GM12878 (cell line): ENCODE measurements at regions not wholly inside any gene's neighbourhood (a gene's known extent, or its start where the extent isn't known, plus 50 kb on each side); places are given as distances from the start of the nearest gene placed in this dataset.

ENCODE experiments used
- CEBPB ChIP-seq, 2 experiments: fragments of 150-350 bp in 1 of 2; IDR thresholded peaks; 2 replicates each; pipeline ENCODE4 v1.6.1; 2012 to 2014; ENCODE audit warnings: low read depth in 2 of 2, low read length in 2 of 2, borderline replicate concordance in 1 of 2, inconsistent platforms in 1 of 2
- EGR1 ChIP-seq, 2 experiments: IDR thresholded peaks; 1 replicate in 1 of 2; 2 replicates in 1 of 2; pipeline ENCODE4 v1.6.1; 2011 to 2012; ENCODE audit warnings: low read depth in 2 of 2, low read length in 2 of 2, borderline replicate concordance in 1 of 2, mild to moderate bottlenecking in 1 of 2, moderate library complexity in 1 of 2
- HDGF ChIP-seq: fragments of 450-650 bp; IDR thresholded peaks from 2 replicates; pipeline ENCODE4 v1.6.1; 2016; ENCODE audit warnings: antibody characterized with exemption
- POLR2A ChIP-seq: IDR thresholded peaks from 2 replicates; pipeline ENCODE4 v1.6.1; 2011; ENCODE audit warnings: low read depth, mild to moderate bottlenecking, low read length
- POLR2AphosphoS5 ChIP-seq: IDR thresholded peaks from 2 replicates; pipeline ENCODE4 v1.6.1; 2011; ENCODE audit warnings: mild to moderate bottlenecking, low read length, inconsistent platforms
- POU2F2 ChIP-seq: IDR thresholded peaks from 3 replicates; pipeline ENCODE4 v1.6.1; 2011; ENCODE audit warnings: low read depth, mild to moderate bottlenecking, low read length, borderline replicate concordance
- TF ChIP-seq, protein P1 (sequence below), 3 experiments: IDR thresholded peaks in 2 of 3; conservative IDR thresholded peaks in 1 of 3; 2 replicates each; pipeline ENCODE4 v1.5.1; 2011; ENCODE audit warnings: low read depth in 3 of 3, low read length in 3 of 3, mild to moderate bottlenecking in 3 of 3, control low read depth in 2 of 3, moderate library complexity in 2 of 3, inconsistent platforms in 1 of 3, mixed read lengths in 1 of 3; ENCODE audit not compliant: control insufficient read depth in 2 of 3, insufficient read depth in 1 of 3; ENCODE audit errors: extremely low read depth in 1 of 3
- TF ChIP-seq, protein P2 (sequence below): IDR thresholded peaks from 2 replicates; pipeline ENCODE4 v1.6.1; 2012; ENCODE audit warnings: low read length, inconsistent platforms
- TF ChIP-seq, protein P3 (sequence below): IDR thresholded peaks from 2 replicates; pipeline ENCODE4 v1.6.1; 2012; ENCODE audit warnings: low read depth, low read length, improper control_type of control experiment
- TF ChIP-seq, protein P4 (sequence below): IDR thresholded peaks from 2 replicates; pipeline ENCODE4 v1.6.1; 2011; ENCODE audit warnings: low read depth, mild to moderate bottlenecking, low read length, moderate library complexity, borderline replicate concordance; ENCODE audit errors: extremely low read depth

DNA sequence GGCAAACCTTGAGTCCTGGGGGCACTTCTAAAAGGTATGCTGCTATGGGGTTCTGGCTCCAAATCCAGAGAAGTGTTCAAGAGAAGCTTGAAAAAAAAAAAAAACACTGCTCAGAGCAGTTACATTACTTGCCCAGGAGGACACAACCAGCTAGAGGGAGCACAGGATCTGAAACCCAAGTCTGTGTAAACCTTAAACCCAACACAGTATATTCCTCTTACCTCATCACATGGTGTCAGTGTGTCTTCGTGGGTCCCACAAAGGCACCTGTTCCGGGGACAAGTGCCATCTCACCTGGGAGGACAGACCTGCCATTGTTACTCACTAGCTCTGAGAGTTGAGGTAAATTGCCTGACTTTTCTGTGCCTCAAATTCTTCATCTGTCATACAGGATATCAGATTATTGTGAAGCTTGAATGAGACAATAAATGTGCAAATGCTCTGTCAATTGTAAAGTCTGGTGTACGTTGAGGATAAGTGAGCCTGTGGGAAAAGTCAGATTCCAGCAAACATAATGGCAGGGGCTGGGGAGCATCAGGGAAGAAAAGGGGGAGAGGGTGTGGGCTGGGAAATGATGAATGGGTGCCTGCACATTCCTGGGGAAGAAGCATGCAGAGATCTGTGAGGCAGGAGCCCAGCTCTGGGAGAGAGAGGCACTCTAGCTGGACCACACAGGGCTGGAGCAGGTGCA lies 170.4 kb upstream of the ZC3H12A start:
- TF ChIP-seq, protein P1, sequence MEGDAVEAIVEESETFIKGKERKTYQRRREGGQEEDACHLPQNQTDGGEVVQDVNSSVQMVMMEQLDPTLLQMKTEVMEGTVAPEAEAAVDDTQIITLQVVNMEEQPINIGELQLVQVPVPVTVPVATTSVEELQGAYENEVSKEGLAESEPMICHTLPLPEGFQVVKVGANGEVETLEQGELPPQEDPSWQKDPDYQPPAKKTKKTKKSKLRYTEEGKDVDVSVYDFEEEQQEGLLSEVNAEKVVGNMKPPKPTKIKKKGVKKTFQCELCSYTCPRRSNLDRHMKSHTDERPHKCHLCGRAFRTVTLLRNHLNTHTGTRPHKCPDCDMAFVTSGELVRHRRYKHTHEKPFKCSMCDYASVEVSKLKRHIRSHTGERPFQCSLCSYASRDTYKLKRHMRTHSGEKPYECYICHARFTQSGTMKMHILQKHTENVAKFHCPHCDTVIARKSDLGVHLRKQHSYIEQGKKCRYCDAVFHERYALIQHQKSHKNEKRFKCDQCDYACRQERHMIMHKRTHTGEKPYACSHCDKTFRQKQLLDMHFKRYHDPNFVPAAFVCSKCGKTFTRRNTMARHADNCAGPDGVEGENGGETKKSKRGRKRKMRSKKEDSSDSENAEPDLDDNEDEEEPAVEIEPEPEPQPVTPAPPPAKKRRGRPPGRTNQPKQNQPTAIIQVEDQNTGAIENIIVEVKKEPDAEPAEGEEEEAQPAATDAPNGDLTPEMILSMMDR (IDR thresholded peaks at IDR 0.05 in 2 of 3, conservative IDR thresholded peaks at IDR 0.05 in 1 of 3; ENCODE audit: control insufficient read depth in 2 of 3, extremely low read depth in 1 of 3, insufficient read depth in 1 of 3, low read depth in 3 of 3, low read length in 3 of 3) = no peak
- TF ChIP-seq CEBPB (IDR thresholded peaks at IDR 0.05; ENCODE audit: borderline replicate concordance in 1 of 2, low read depth in 2 of 2, low read length in 2 of 2) (no peak), HDGF (no peak), EGR1 (IDR thresholded peaks at IDR 0.05; ENCODE audit: borderline replicate concordance in 1 of 2, low read depth in 2 of 2, low read length in 2 of 2) (no peak), POU2F2 (no peak), POLR2A (no peak), POLR2AphosphoS5 (no peak)
- TF ChIP-seq, protein P2, sequence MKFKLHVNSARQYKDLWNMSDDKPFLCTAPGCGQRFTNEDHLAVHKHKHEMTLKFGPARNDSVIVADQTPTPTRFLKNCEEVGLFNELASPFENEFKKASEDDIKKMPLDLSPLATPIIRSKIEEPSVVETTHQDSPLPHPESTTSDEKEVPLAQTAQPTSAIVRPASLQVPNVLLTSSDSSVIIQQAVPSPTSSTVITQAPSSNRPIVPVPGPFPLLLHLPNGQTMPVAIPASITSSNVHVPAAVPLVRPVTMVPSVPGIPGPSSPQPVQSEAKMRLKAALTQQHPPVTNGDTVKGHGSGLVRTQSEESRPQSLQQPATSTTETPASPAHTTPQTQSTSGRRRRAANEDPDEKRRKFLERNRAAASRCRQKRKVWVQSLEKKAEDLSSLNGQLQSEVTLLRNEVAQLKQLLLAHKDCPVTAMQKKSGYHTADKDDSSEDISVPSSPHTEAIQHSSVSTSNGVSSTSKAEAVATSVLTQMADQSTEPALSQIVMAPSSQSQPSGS = no peak
- TF ChIP-seq, protein P3, sequence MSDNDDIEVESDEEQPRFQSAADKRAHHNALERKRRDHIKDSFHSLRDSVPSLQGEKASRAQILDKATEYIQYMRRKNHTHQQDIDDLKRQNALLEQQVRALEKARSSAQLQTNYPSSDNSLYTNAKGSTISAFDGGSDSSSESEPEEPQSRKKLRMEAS = no peak
- TF ChIP-seq, protein P4, sequence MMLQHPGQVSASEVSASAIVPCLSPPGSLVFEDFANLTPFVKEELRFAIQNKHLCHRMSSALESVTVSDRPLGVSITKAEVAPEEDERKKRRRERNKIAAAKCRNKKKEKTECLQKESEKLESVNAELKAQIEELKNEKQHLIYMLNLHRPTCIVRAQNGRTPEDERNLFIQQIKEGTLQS = no peak
